Head of caudate nucleus (tissue), 42 donors: ENCODE measurements at regions not wholly inside any gene's neighbourhood (a gene's known extent, or its start where the extent isn't known, plus 50 kb on each side); places are given as distances from the start of the nearest gene placed in this dataset.
"Not testable (repeated sequence)": the region's sequence is repeated elsewhere in the genome, so short reads cannot be mapped to it uniquely, and the experiment has no call there.

Experiments
- DNase-seq, 42 donors: peaks; one replicate each; pipeline versions ENCODE4 v3.0.0 to v3.0.0-alpha.2; 2020 to 2021; ENCODE audit warnings: mixed read lengths in 7 of 42
- intact Hi-C: fragments of 100-400 bp; cut with DNase I; formaldehyde crosslinking; loops from one replicate; pipeline ENCODE4 v1.15.0; 2022

GRCh38 chr1:106290805-106291501 is 765.5 kb upstream of the PRMT6 start:
- intact Hi-C loops = no loop called here
- DNase-seq = peak in 5 of 42 donors; percentile 6 to 36 (median 9)

GRCh38 chr1:106292130-106292529 is 764.3 kb upstream of the PRMT6 start:
- DNase-seq = no peak
- intact Hi-C loops = no loop called here

GRCh38 chr1:106296431-106296830 is 760.0 kb upstream of the PRMT6 start:
- no peak for DNase-seq
- intact Hi-C loops = no loop called here

GRCh38 chr1:106304106-106304505 is 752.4 kb upstream of the PRMT6 start:
- intact Hi-C loops = no loop called here
- DNase-seq = no peak

GRCh38 chr1:106319612-106320011 is 736.9 kb upstream of the PRMT6 start:
- no peak for DNase-seq
- intact Hi-C loops = no loop called here

GRCh38 chr1:106325600-106325999 is 730.9 kb upstream of the PRMT6 start:
- intact Hi-C loops = no loop called here
- DNase-seq = no peak

- intact Hi-C loops = no loop called here
- no peak for DNase-seq
Observed at GRCh38 chr1:106344494-106344893, 712.0 kb upstream of the PRMT6 start.

GRCh38 chr1:106360252-106360651 is 696.2 kb upstream of the PRMT6 start:
- intact Hi-C loops = no loop called here

GRCh38 chr1:106366627-106367319 is 689.7 kb upstream of the PRMT6 start:
- intact Hi-C loops = no loop called here
- no peak for DNase-seq

More at GRCh38 chr1:106360252-106360651, 696.2 kb upstream of the PRMT6 start:
- DNase-seq = no peak

GRCh38 chr1:106378261-106378660 is 678.2 kb upstream of the PRMT6 start:
- intact Hi-C loops = no loop called here
- DNase-seq = no peak

GRCh38 chr1:106380772-106381171 is 675.7 kb upstream of the PRMT6 start:
- intact Hi-C loops = no loop called here
- DNase-seq = no peak

GRCh38 chr1:106389160-106389559 is 667.3 kb upstream of the PRMT6 start:
- DNase-seq, intact Hi-C loops: not testable (repeated sequence)

- intact Hi-C loops = no loop called here
- DNase-seq = no peak
Observed at GRCh38 chr1:106393046-106393445, 663.4 kb upstream of the PRMT6 start.

- no peak for DNase-seq
- intact Hi-C loops = no loop called here
Observed at GRCh38 chr1:106396020-106396419, 660.5 kb upstream of the PRMT6 start.

- DNase-seq = no peak
- intact Hi-C loops = no loop called here
Observed at GRCh38 chr1:106398391-106398790, 658.1 kb upstream of the PRMT6 start.

GRCh38 chr1:106406114-106406513 is 650.4 kb upstream of the PRMT6 start:
- DNase-seq = no peak
- intact Hi-C loops = no loop called here

- DNase-seq, intact Hi-C loops: not testable (repeated sequence)
Observed at GRCh38 chr1:106412321-106412720, 644.2 kb upstream of the PRMT6 start.

- intact Hi-C loops = no loop called here
- DNase-seq = no peak
Observed at GRCh38 chr1:106435269-106435668, 621.2 kb upstream of the PRMT6 start.

- intact Hi-C loops = no loop called here
- peak in 23 of 42 donors; percentile 1 to 49 (median 25) for DNase-seq
Observed at GRCh38 chr1:106439475-106439874, 617.0 kb upstream of the PRMT6 start.

- no peak for DNase-seq
- intact Hi-C loops = no loop called here
Observed at GRCh38 chr1:106447466-106447865, 609.0 kb upstream of the PRMT6 start.

GRCh38 chr1:106456832-106457231 is 599.6 kb upstream of the PRMT6 start:
- DNase-seq = no peak

More at GRCh38 chr1:106456832-106457231, 599.6 kb upstream of the PRMT6 start:
- intact Hi-C loops = no loop called here
